Right renal pelvis (tissue), 4 donors: ENCODE measurements at regions not wholly inside any gene's neighbourhood (a gene's known extent, or its start where the extent isn't known, plus 50 kb on each side); places are given as distances from the start of the nearest gene placed in this dataset.
A peak's percentile ranks its signal among the peaks of the same experiment; 100 is the strongest.

Experiments
- DNase-seq, 4 donors: peaks; one replicate each; pipeline ENCODE4 v3.0.0-alpha.2; 2013; ENCODE audit warnings: low read depth in 4 of 4, low spot score in 3 of 4, missing footprints in 1 of 4

GRCh38 chr20:54356801-54357200 lies 118.6 kb upstream of the DOK5 start:
- peak in 1 of 4 donors; percentile 12 for DNase-seq

- no peak for DNase-seq
Observed at GRCh38 chr20:54361475-54361874, 113.9 kb upstream of the DOK5 start.

GRCh38 chr20:54362283-54362682 lies 113.1 kb upstream of the DOK5 start:
- no peak for DNase-seq

- no peak for DNase-seq
Observed at GRCh38 chr20:54364365-54364764, 111.0 kb upstream of the DOK5 start.

DNA sequence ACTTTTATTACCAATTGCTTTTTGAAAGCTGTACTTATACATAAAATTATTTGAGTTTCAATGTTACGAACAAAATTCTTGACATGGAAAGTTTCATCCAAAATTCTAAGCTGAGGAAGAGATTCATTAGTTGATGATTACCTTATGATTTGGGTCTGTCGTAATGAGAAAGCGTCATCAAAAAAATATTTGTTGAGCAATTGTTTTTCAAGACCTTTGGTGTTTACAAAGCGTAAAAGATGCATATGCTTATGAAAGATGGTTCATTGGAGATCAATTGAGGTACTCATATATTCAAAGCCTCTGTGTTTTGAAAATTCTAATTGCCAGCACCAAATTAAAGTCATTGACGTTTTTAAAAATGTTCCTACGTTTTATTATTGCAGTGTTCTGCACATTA lies 110.5 kb upstream of the DOK5 start:
- no peak for DNase-seq

- no peak for DNase-seq
Observed at GRCh38 chr20:54366669-54367344, 108.6 kb upstream of the DOK5 start.

DNA sequence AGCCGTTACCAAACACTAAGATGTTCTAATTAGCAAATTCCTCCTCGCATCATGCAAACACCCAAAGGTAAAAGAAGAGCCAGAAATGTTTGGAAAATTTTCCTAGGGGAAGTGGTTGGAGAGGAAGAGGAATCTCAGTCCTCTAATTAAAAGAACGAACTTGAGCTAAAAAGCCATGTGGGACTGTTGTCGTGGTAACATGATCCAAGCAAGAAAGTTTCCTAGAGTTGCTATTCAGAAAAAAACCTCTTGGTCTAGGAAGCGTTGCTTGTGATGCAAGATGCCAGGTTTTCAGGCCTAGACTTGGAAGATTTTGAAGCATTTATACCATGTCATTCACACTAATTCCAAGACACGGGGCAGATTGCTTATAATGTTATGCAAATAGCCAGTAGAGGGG lies 106.8 kb upstream of the DOK5 start:
- no peak for DNase-seq

DNA sequence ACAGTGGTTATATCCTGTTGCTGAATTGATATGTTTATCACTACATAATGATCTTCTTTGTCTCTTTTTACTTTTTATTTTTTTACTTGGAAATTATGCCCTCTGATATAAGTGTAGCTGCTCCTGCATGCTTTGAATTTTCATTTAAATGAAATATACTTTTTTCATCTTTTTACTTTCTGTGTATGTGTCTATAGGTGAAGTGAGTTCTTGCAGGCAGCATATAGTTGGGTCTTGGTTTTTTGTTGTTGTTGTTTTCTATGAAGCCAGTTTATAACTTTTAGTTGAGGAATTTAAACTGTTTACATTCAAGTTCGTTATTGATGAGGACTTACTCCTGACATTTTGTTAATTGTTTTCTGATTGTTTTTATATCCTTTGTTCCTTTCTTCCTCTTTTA lies 103.1 kb upstream of the DOK5 start:
- no peak for DNase-seq

- no peak for DNase-seq
Observed at GRCh38 chr20:54377992-54378773, 97.2 kb upstream of the DOK5 start.

DNA sequence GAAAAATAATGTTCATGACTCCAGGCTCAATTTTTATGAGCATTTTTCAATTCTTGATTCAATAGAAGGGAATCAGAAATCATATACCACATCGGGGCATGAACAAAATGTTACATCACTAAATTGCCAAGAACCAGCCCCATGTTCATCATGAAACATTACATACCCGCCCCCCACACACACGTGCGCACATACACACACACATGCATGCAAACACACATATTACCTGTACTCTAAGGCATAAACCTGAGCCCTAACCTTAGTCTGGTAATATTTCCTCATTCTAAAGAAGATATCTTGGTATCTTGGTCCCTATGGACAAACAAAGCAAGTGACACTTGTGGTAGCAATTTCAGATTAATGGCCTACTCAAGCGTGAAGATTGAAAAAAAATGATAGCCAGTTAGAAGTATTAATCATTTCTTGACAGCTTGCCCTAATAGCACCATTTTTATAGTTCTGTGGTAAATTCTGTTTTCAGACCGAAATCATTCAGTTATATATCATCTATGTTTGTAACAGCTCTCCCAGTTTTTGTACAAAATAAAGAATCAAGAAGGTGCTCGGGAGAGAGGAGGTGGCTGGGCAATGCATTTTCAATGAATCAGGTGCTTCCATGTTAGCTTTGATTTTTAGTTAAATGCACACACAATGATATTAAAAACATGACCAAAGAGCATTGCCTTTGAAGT lies 95.4 kb upstream of the DOK5 start:
- no peak for DNase-seq

GRCh38 chr20:54382419-54382818 lies 93.0 kb upstream of the DOK5 start:
- peak in 1 of 4 donors; percentile 16 for DNase-seq

GRCh38 chr20:54385746-54386145 lies 89.6 kb upstream of the DOK5 start:
- no peak for DNase-seq

DNA sequence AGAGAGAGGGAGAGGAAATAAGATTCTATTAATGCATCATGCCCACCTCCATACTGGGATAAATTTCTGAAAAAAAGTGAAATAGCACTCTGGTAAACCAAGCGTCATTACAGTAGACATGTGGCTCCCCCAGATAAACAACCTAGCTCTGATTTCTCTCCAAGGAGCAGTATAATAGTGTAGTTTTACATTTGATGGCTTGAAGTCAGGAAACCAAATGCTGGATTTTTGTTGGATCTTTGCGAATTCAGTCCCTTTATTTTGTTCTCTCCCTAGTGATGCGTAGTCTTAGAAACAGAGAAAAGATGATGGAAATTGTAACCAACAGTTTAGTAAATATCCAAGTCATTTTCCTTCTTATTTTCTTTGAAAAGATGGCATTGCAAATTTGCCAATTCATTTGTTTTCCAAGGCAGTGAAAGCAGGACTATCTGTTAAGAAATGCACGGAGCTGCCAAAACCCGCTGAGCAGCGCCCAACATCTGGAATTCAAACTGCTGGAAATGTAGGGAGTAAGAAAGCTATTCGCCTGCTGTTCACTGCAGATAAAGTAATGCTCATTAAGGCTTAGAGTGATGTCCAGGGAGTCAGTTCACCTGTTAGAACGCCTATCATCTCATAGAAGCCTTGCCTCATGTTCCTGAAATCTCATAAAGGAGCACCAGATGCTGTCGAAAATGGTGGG lies 85.7 kb upstream of the DOK5 start:
- no peak for DNase-seq

- DNase-seq, result no peak
Observed at GRCh38 chr20:54397292-54398140, 77.9 kb upstream of the DOK5 start.

DNA sequence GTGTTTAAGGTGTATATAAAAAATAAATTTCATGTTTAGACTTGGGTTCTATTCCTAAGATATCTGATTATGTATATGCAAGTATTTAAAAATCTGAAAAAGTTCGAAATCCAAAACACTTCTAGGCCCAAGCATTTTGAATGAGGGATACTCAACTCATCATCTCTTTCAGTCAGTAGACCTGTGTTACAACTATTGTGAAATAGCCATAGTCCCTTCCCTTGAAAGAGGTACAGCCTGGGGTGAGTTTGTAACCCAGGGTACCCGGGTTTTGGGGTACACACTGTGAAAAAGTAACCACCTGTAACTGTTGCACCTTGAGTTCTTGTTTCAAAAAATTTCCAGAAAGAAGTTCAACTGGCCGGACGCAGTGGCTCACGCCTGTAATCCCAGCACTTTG lies 76.6 kb upstream of the DOK5 start:
- DNase-seq, result no peak

DNA sequence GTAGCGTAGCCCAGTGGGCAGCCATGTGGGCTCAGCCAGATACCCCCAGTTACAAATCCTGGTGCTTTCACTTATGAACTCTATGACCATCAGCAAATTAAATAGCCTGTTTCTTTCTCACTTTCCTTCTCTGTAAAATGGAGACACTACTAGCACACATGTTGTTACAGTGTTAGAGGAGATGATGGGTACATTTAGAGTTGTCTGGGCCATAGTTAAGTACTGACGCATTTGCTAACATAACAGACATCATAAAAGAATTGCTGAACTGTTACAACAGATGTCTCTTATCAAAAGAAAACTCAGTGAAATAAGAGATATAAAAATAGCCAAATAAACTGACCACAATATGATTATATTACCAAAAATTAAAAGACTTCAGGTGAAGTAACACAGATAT lies 69.9 kb upstream of the DOK5 start:
- DNase-seq, result no peak

DNA sequence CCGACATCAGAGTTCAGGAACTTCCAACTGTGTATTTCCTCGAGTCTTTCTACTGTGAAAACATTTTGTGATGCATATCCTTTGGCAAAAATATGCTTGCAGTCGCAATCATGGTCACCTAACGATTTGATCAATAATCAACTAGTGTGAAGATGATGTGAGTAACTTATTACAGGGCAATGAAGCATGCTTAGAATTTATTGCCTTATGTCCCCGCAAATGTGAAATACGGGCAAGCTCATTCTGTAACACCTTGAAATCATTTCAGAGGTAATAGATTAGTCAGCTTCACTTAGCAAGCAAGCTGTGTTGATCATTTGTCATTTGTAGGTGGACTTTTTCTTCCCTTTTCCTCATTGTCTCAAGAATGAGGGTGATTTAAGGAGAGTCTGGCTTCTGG lies 67.9 kb upstream of the DOK5 start:
- DNase-seq, result no peak

- no peak for DNase-seq
Observed at GRCh38 chr20:54415967-54416366, 59.4 kb upstream of the DOK5 start.

DNA sequence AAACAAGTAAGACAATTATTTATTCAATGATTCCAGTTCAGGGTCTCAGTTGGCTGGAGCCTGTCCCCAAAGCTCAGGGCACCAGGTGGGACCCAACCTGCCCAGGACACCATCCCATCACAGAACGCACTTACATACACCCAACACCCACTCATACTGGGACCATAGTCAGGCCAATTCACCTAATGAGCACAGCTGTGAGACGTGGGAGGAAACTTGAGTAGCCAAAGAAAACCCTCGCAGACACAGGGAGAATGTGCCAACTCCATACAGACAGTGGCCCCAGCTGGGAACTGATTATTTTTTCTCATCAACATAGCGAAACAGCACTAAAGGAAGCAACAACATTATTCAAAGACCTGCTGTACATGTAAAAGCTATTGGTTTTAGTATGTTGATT lies 58.6 kb upstream of the DOK5 start:
- no peak for DNase-seq

GRCh38 chr20:54419531-54419930 lies 55.9 kb upstream of the DOK5 start:
- no peak for DNase-seq
